Lung (tissue), 11 donors: ENCODE measurements at regions not wholly inside any gene's neighbourhood (a gene's known extent, or its start where the extent isn't known, plus 50 kb on each side); places are given as distances from the start of the nearest gene placed in this dataset.
"Not testable (repeated sequence)": the region's sequence is repeated elsewhere in the genome, so short reads cannot be mapped to it uniquely, and the experiment has no call there.

Source experiments
- ATAC-seq: fragments of 200-7000 bp; cut with Tn5 transposase; one replicate; pipeline ENCODE4 v1.9.1; 2020; ENCODE audit warnings: moderate number of reproducible peaks; ENCODE audit not compliant: insufficient read depth, low FRiP score
- DNase-seq, 3 donors: peaks; one replicate each; pipeline ENCODE4 v3.0.0-alpha.2; 2013 to 2017
- H3K27ac ChIP-seq, 2 donors: one replicate each; pipeline ENCODE4 v1.5.1; 2013; ENCODE audit warnings: mild to moderate bottlenecking in 2 of 2, moderate library complexity in 2 of 2, control low read depth in 1 of 2, inconsistent platforms in 1 of 2, low read depth in 1 of 2, low read length in 1 of 2
- H3K27me3 ChIP-seq, 3 donors: one replicate each; pipeline ENCODE4 v1.5.1; 2013; ENCODE audit warnings: low read length in 2 of 3; ENCODE audit not compliant: control insufficient read depth in 3 of 3, insufficient read depth in 3 of 3
- H3K36me3 ChIP-seq, 4 donors: one replicate each; pipeline ENCODE4 v1.5.1; 2013; ENCODE audit warnings: low read length in 4 of 4, mild to moderate bottlenecking in 1 of 4, moderate library complexity in 1 of 4; ENCODE audit not compliant: control insufficient read depth in 4 of 4, insufficient read depth in 4 of 4
- H3K4me1 ChIP-seq, 5 donors: one replicate each; pipeline ENCODE4 v1.5.1; 2013; ENCODE audit warnings: low read length in 5 of 5, mild to moderate bottlenecking in 2 of 5, moderate library complexity in 1 of 5; ENCODE audit not compliant: control insufficient read depth in 5 of 5, insufficient read depth in 5 of 5
- H3K4me3 ChIP-seq: one replicate; pipeline ENCODE4 v1.5.1; 2013; ENCODE audit warnings: mild to moderate bottlenecking, control low read depth, moderate library complexity
- H3K9ac ChIP-seq, 2 donors: one replicate each; pipeline ENCODE4 v1.5.1; 2013; ENCODE audit warnings: low read length in 2 of 2, control low read depth in 1 of 2; ENCODE audit not compliant: insufficient read depth in 1 of 2
- H3K9me3 ChIP-seq, 4 donors: one replicate each; pipeline ENCODE4 v1.5.1; 2013; ENCODE audit warnings: low read length in 3 of 4, mild to moderate bottlenecking in 1 of 4, moderate library complexity in 1 of 4; ENCODE audit not compliant: control insufficient read depth in 4 of 4, insufficient read depth in 3 of 4
- CTCF ChIP-seq: IDR thresholded peaks from 2 replicates; pipeline ENCODE4 v1.5.1; 2012; ENCODE audit warnings: mild to moderate bottlenecking; ENCODE audit errors: control extremely low read depth, extremely low read depth
- WGBS, 2 donors: extraction: QIAGEN DNeasy Blood & Tissue Kit; methylation state at CpG; one replicate each; pipeline ENCODE4 v1.1.7; 2013; 5-methylcytosine and 5-hydroxymethylcytosine counted together
- donor health status: control.
- donor health status: control.
- donor health status: Bipolar disorder and iron deficiency.
- donor health status: healthy.
- donor health status: DM: yes; HTN: yes; CAD: no.

- Histone ChIP-seq H3K4me1 (no peaks in the 10 kb centered on the region), H3K9me3 (no peaks in the 10 kb centered on the region), H3K4me3 (no peak overlapping the region), H3K27me3 (no peaks in the 10 kb centered on the region), H3K27ac (no peak overlapping the region), H3K9ac (no peak overlapping the region), H3K36me3 (no peaks in the 10 kb centered on the region)
- ATAC-seq (no peak), DNase-seq (no peak)
- 58 to 68% methylated on average over 3 of the region's 3 CpGs for WGBS, 2 donors
- no peak for TF ChIP-seq CTCF
These were observed 82.2 kb upstream of the GNAZ start for GRCh38 chr22:22988150-22988549.

GRCh38 chr22:22988785-22989184 is 81.5 kb upstream of the GNAZ start:
- DNase-seq = no peak
- Histone ChIP-seq H3K27me3 (no peaks in the 10 kb centered on the region), H3K9ac (no peak overlapping the region), H3K4me1 (no peaks in the 10 kb centered on the region), H3K27ac (no peak overlapping the region), H3K36me3 (no peaks in the 10 kb centered on the region), H3K9me3 (no peaks in the 10 kb centered on the region), H3K4me3 (no peak overlapping the region)
- ATAC-seq = no peak
- TF ChIP-seq CTCF = no peak
- 81 to 85% methylated on average over 3 of the region's 3 CpGs for WGBS, 2 donors

GRCh38 chr22:22989856-22990255 is 80.5 kb upstream of the GNAZ start:
- TF ChIP-seq CTCF = no peak
- no peak overlapping the region for H3K9ac ChIP-seq
- no peaks in the 10 kb centered on the region for H3K9me3 ChIP-seq
- no peak overlapping the region for H3K4me3 ChIP-seq
- DNase-seq (no peak), ATAC-seq (no peak)
- H3K36me3 ChIP-seq = no peaks in the 10 kb centered on the region
- H3K27me3 ChIP-seq = no peaks in the 10 kb centered on the region
- H3K27ac ChIP-seq = no peak overlapping the region
- 96 to 97% methylated on average over 3 of the region's 3 CpGs for WGBS, 2 donors
- H3K4me1 ChIP-seq = no peaks in the 10 kb centered on the region

- not testable (repeated sequence) for H3K36me3 ChIP-seq, H3K27ac ChIP-seq, H3K9ac ChIP-seq, H3K9me3 ChIP-seq, H3K27me3 ChIP-seq, H3K4me3 ChIP-seq, ATAC-seq, H3K4me1 ChIP-seq
- DNase-seq = peak in 2 of 3 donors; percentile 54 to 58
- 53 to 79% methylated on average over 7 of the region's 7 CpGs for WGBS, 2 donors
These were observed 79.4 kb upstream of the GNAZ start for GRCh38 chr22:22990711-22991505.
